Breast epithelium (tissue), 3 donors: ENCODE measurements at regions not wholly inside any gene's neighbourhood (a gene's known extent, or its start where the extent isn't known, plus 50 kb on each side); places are given as distances from the start of the nearest gene placed in this dataset.

Experiments used
- POLR2A ChIP-seq: fragments of 450-650 bp; IDR thresholded peaks from one replicate; pipeline ENCODE4 v1.6.1; 2016; ENCODE audit warnings: antibody characterized with exemption, mild to moderate bottlenecking, moderate library complexity
- POLR2AphosphoS5 ChIP-seq, 3 donors: sonication (generic); formaldehyde crosslinking; IDR thresholded peaks; one replicate each; pipeline ENCODE4 v1.6.1; 2017; ENCODE audit warnings: antibody characterized with exemption in 3 of 3

DNA sequence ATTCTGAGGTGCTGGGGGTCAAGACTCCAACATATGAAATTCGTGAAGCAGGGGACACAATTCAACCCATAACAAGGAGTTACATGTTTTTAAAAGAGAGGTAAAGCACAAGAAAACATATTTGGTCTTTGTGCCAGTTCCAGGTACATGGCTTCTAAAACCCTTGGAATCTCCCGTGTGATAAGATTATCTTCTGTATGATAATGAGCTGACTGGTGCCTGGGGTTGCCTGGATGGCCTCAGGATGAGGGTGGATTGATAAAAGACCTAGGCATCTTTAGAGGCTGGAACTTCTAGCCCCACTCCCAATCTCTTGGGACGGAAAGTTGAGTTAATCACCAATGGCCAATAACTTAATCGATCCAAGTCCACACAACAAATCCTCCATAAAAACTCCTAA, 87.0 kb downstream of the FAM217A start:
- TF ChIP-seq POLR2A (no peak), POLR2AphosphoS5 (IDR thresholded peaks at IDR 0.05) (no peak)
